ENCODE measurements at regions not wholly inside any gene's neighbourhood (a gene's known extent, or its start where the extent isn't known, plus 50 kb on each side); places are given as distances from the start of the nearest gene placed in this dataset.
A peak's percentile ranks its signal among the peaks of the same experiment; 100 is the strongest.

- TF ChIP-seq CTCF (conservative IDR thresholded peaks at IDR 0.05; ENCODE audit: low read depth in 2 of 2) (peak; percentile 87 to 94), CREB1 (CRISPR knock-in tag; IDR thresholded peaks at IDR 0.05; ENCODE audit: low read depth) (no peak)
Measured at GRCh38 chr2:161063157-161063945, 96.9 kb upstream of the TANK start.
